Fibroblast of lung (primary cell): ENCODE measurements at regions not wholly inside any gene's neighbourhood (a gene's known extent, or its start where the extent isn't known, plus 50 kb on each side); places are given as distances from the start of the nearest gene placed in this dataset.

Experiments used
- CTCF ChIP-seq, 2 donors: IDR thresholded peaks in 1 of 2; conservative IDR thresholded peaks in 1 of 2; 1 replicate in 1 of 2; 2 replicates in 1 of 2; pipeline ENCODE4 v1.5.1; 2011 to 2012; ENCODE audit warnings: low read length in 2 of 2, control low read depth in 1 of 2, inconsistent platforms in 1 of 2, low read depth in 1 of 2, mild to moderate bottlenecking in 1 of 2
- EZH2 ChIP-seq: IDR thresholded peaks from 2 replicates; pipeline ENCODE4 v1.5.1; 2012; ENCODE audit warnings: low read length, control low read depth, mild to moderate bottlenecking; ENCODE audit errors: missing control alignments

- TF ChIP-seq CTCF (conservative IDR thresholded peaks at IDR 0.05 in 1 of 2, IDR thresholded peaks at IDR 0.05 in 1 of 2; ENCODE audit: low read depth in 1 of 2, low read length in 2 of 2) (no peak), EZH2 (no peak)
These were observed 117.7 kb downstream of the RPIA start for GRCh38 chr2:88809216-88809615.
